ENCODE measurements at regions not wholly inside any gene's neighbourhood (a gene's known extent, or its start where the extent isn't known, plus 50 kb on each side); places are given as distances from the start of the nearest gene placed in this dataset.

GRCh38 chr2:111250448-111251030 is 129.8 kb downstream of the BCL2L11 start:
- TF ChIP-seq CTCF (IDR thresholded peaks at IDR 0.05) (no peak), POLR2A (IDR thresholded peaks at IDR 0.05) (no peak)

All from thyroid gland (tissue), 4 donors.